ENCODE measurements at regions not wholly inside any gene's neighbourhood (a gene's known extent, or its start where the extent isn't known, plus 50 kb on each side); places are given as distances from the start of the nearest gene placed in this dataset.

GRCh38 chr1:55277377-55278130 lies 62.4 kb upstream of the USP24 start (continued):
- no peak for TF ChIP-seq ZNF217 (IDR thresholded peaks at IDR 0.05)
- TF ChIP-seq SMC3 (IDR thresholded peaks at IDR 0.05; ENCODE audit: borderline replicate concordance, low read length): peak; percentile 72
- TF ChIP-seq TBL1XR1 (IDR thresholded peaks at IDR 0.05; ENCODE audit: low read depth, low read length): no peak
- peak; percentile 33; the same call in 1 of the 2 replicates for TF ChIP-seq CREM (IDR thresholded peaks at IDR 0.05; ENCODE audit: low read depth)
- no peak for TF ChIP-seq ZNF274 (IDR thresholded peaks at IDR 0.05; ENCODE audit: insufficient read depth, insufficient read length)
- peak; percentile 26; the same call in 1 of the 2 replicates for TF ChIP-seq ZBED1 (IDR thresholded peaks at IDR 0.05; ENCODE audit: borderline replicate concordance)
- no peak for TF ChIP-seq NR2C2 (IDR thresholded peaks at IDR 0.05; ENCODE audit: borderline replicate concordance, control insufficient read depth, insufficient read length, low read depth)
- peak; percentile 46; the same call in 1 of the 2 replicates for TF ChIP-seq EED (IDR thresholded peaks at IDR 0.05; ENCODE audit: low read depth)
- no peak for TF ChIP-seq NR2C1 (IDR thresholded peaks at IDR 0.05)
- no peak for TF ChIP-seq E2F8 (IDR thresholded peaks at IDR 0.05; ENCODE audit: low read depth, partially characterized antibody)
- no peak for TF ChIP-seq TCF3 (IDR thresholded peaks at IDR 0.05; ENCODE audit: borderline replicate concordance, insufficient read depth, low read depth, low read length)
- 0 out of 2 replicates have a peak, but pooled peaks have one; percentile 30 for TF ChIP-seq NBN (IDR thresholded peaks at IDR 0.05)
- TF ChIP-seq NR2F1 (conservative IDR thresholded peaks at IDR 0.05): peak; percentile 45; the same call in 1 of the 2 replicates
- TF ChIP-seq GATAD2B (conservative IDR thresholded peaks at IDR 0.05; ENCODE audit: low read depth): no peak
- no peak for TF ChIP-seq ZSCAN29 (IDR thresholded peaks at IDR 0.05)
- TF ChIP-seq JUND (IDR thresholded peaks at IDR 0.05; ENCODE audit: low read depth, low read length): no peak
- TF ChIP-seq BRCA1 (IDR thresholded peaks at IDR 0.05; ENCODE audit: low read depth, low read length): no peak
- TF ChIP-seq POLR2AphosphoS5 (IDR thresholded peaks at IDR 0.05; ENCODE audit: low read length): no peak
- TF ChIP-seq IKZF1 (conservative IDR thresholded peaks at IDR 0.05): 0 out of 2 replicates have a peak, but pooled peaks have one; percentile 31
- TF ChIP-seq CBX5 (IDR thresholded peaks at IDR 0.05; ENCODE audit: low read depth): no peak
- TF ChIP-seq ZBTB11 (CRISPR knock-in tag; IDR thresholded peaks at IDR 0.05): no peak
- TF ChIP-seq SUPT20H (IDR thresholded peaks at IDR 0.05; ENCODE audit: borderline replicate concordance, control insufficient read depth, low read depth, low read length): no peak
- peak; percentile 67 to 84 (median 82) for TF ChIP-seq CTCF (IDR thresholded peaks at IDR 0.05 in 2 of 3, conservative IDR thresholded peaks at IDR 0.05 in 1 of 3; ENCODE audit: control insufficient read depth in 2 of 3, extremely low read depth in 1 of 3, insufficient read depth in 1 of 3, low read depth in 3 of 3, low read length in 3 of 3)
- no peak for TF ChIP-seq MYB (IDR thresholded peaks at IDR 0.05; ENCODE audit: borderline replicate concordance, low read depth, low read length)
- no peak for TF ChIP-seq RBBP5 (conservative IDR thresholded peaks at IDR 0.05)
